Lower lobe of right lung (tissue), 2 donors: ENCODE measurements at regions not wholly inside any gene's neighbourhood (a gene's known extent, or its start where the extent isn't known, plus 50 kb on each side); places are given as distances from the start of the nearest gene placed in this dataset.

Experiments used
- ATAC-seq, 2 donors: fragments of 200-7000 bp; cut with Tn5 transposase; one replicate each; pipeline ENCODE4 v1.9.1; 2020 to 2022; ENCODE audit warnings: mild to moderate bottlenecking in 2 of 2, moderate library complexity in 2 of 2
- DNase-seq: peaks from one replicate; pipeline ENCODE4 v3.0.0-alpha.2; 2020
- H3K27ac ChIP-seq: fragments of 200-600 bp; one replicate; pipeline ENCODE4 v1.8.0; 2022
- H3K27me3 ChIP-seq: fragments of 200-600 bp; one replicate; pipeline ENCODE4 v1.8.0; 2022; ENCODE audit warnings: low read depth
- H3K36me3 ChIP-seq: fragments of 200-600 bp; one replicate; pipeline ENCODE4 v1.8.0; 2022; ENCODE audit warnings: mild to moderate bottlenecking
- H3K4me1 ChIP-seq: fragments of 200-600 bp; one replicate; pipeline ENCODE4 v1.8.0; 2022
- H3K4me3 ChIP-seq: fragments of 200-600 bp; one replicate; pipeline ENCODE4 v1.8.0; 2022; ENCODE audit warnings: mild to moderate bottlenecking
- H3K9me3 ChIP-seq: fragments of 200-600 bp; one replicate; pipeline ENCODE4 v1.8.0; 2022
- intact Hi-C: fragments of 100-400 bp; cut with DNase I; formaldehyde crosslinking; loops from one replicate; pipeline ENCODE4 v1.11.0; 2022
- TF ChIP-seq, protein P1 (sequence below): fragments of 200-600 bp; IDR thresholded peaks from one replicate; pipeline ENCODE4 v1.8.0; 2022; ENCODE audit warnings: antibody characterized with exemption, mild to moderate bottlenecking
- donor health status: DM: no; HTN: yes; CAD: no; lungs with severe emphysema.

DNA sequence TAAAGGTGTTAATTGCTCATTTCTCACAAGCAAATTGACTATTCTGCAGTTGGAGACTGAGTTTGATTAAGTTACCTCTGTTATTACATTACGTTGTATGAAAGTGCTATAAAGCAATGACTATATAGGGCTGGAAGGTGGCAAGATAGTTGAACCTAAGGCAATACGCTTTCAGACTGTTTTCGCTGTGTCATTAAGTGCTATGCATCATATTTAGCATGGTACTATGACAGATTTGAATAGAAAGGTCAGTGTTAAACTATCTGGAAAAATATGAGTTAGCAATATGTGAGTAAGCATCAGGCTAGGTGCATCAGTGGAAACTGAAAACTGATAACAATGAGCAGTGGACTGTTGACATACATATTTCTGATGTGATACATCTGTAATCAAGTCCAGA is 206.0 kb upstream of the ARHGAP24 start:
- H3K4me3 ChIP-seq, result no peak overlapping the region
- no peak overlapping the region for H3K27ac ChIP-seq
- H3K27me3 ChIP-seq, result no peaks in the 10 kb centered on the region
- H3K4me1 ChIP-seq, result no peaks in the 10 kb centered on the region
- TF ChIP-seq, protein P1, sequence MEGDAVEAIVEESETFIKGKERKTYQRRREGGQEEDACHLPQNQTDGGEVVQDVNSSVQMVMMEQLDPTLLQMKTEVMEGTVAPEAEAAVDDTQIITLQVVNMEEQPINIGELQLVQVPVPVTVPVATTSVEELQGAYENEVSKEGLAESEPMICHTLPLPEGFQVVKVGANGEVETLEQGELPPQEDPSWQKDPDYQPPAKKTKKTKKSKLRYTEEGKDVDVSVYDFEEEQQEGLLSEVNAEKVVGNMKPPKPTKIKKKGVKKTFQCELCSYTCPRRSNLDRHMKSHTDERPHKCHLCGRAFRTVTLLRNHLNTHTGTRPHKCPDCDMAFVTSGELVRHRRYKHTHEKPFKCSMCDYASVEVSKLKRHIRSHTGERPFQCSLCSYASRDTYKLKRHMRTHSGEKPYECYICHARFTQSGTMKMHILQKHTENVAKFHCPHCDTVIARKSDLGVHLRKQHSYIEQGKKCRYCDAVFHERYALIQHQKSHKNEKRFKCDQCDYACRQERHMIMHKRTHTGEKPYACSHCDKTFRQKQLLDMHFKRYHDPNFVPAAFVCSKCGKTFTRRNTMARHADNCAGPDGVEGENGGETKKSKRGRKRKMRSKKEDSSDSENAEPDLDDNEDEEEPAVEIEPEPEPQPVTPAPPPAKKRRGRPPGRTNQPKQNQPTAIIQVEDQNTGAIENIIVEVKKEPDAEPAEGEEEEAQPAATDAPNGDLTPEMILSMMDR, result no peak
- H3K36me3 ChIP-seq, result no peaks in the 10 kb centered on the region
- no peaks in the 10 kb centered on the region for H3K9me3 ChIP-seq
- DNase-seq, result no peak
- no peak for ATAC-seq
- intact Hi-C loops, result no loop called here

DNA sequence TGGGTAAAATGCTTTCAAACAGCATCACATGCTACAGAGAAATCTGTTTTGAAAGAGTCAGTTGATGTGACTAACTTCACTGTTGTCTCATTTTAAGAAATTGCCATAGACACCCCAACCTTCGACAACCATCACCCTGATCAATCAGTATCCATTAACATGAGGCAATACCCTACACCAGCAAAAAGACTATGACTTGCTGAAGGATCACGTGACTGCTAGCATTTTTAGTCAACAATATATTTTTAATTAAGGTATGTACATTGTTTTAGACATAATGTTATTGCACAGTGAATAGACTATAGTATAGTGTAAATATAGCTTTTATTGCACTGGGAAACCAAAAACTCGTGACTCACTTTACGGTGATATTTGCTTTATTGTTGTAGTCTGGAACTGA is 200.0 kb upstream of the ARHGAP24 start:
- H3K4me3 ChIP-seq, result no peak overlapping the region
- TF ChIP-seq, protein P1, result no peak
- H3K36me3 ChIP-seq, result no peaks in the 10 kb centered on the region
- ATAC-seq (no peak), DNase-seq (no peak)
- H3K27ac ChIP-seq, result no peak overlapping the region
- no peaks in the 10 kb centered on the region for H3K4me1 ChIP-seq
- no peaks in the 10 kb centered on the region for H3K27me3 ChIP-seq
- intact Hi-C loops, result no loop called here
- H3K9me3 ChIP-seq, result no peaks in the 10 kb centered on the region

DNA sequence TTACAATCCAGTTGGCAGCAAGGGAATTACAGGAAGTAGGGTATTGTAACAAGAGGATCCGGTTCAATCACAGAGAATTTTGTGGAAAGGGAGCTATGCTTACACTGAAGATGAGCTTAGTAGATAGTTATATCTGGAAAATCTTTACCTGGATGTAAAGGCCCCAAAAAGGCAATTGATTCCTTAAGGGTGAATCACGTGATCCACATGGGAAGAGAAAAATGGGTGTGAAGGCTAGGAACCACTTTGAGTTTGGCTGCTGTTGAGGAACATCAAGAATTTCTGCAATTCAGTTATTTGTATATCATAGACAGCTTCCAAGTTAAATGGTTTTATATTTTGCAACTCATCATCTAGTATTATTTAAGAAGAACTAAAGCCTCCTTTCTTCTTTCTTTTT is 194.0 kb upstream of the ARHGAP24 start:
- intact Hi-C loops, result no loop called here
- no peak for DNase-seq
- no peak overlapping the region for H3K4me3 ChIP-seq
- TF ChIP-seq, protein P1, result no peak
- no peak for ATAC-seq
- no peaks in the 10 kb centered on the region for H3K36me3 ChIP-seq
- no peaks in the 10 kb centered on the region for H3K4me1 ChIP-seq
- no peaks in the 10 kb centered on the region for H3K27me3 ChIP-seq
- no peaks in the 10 kb centered on the region for H3K9me3 ChIP-seq
- no peak overlapping the region for H3K27ac ChIP-seq

DNA sequence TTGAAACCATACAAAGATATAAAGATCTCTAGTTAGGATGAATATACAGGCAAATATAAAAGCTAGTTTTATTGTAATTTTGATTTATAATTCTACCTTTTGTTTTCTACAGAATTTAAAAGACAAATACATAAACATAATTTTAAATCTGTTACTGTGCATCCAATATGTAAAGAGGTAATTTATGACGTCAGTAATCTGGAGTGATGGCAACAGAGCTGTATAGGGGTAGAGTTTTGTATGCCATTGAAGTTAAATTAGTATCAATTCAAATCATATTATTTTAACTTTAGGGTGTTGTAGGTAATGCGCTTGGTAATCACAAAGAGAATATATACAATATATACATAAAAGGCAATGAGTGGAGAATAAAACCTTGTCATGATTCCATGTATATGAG is 183.7 kb upstream of the ARHGAP24 start:
- no peaks in the 10 kb centered on the region for H3K4me1 ChIP-seq
- DNase-seq (no peak), ATAC-seq (no peak)
- H3K27me3 ChIP-seq, result no peaks in the 10 kb centered on the region
- intact Hi-C loops, result no loop called here
- TF ChIP-seq, protein P1, result no peak
- H3K4me3 ChIP-seq, result no peak overlapping the region
- no peaks in the 10 kb centered on the region for H3K36me3 ChIP-seq
- H3K27ac ChIP-seq, result no peak overlapping the region
- peaks cover 14% of the 10 kb centered on the region for H3K9me3 ChIP-seq

DNA sequence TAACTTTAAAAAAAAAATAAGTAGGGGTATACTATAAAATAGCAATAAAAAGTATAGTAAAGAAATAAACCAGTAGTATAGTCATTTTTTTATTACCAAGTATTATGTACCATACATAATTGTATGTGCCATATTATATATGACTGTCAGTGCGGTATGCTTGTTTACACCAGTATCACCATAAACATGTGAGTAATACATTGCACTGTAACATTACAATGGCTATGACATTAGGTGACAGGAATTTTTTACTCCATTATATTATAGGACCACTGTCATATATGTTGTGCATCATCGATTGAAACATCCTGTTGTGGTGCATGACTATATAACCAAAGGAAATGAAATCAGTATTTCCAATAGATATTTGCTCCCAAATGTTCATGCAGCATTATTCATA is 176.9 kb upstream of the ARHGAP24 start:
- intact Hi-C loops, result no loop called here
- no peaks in the 10 kb centered on the region for H3K9me3 ChIP-seq
- H3K4me3 ChIP-seq, result no peak overlapping the region
- no peak overlapping the region for H3K27ac ChIP-seq
- no peaks in the 10 kb centered on the region for H3K4me1 ChIP-seq
- TF ChIP-seq, protein P1, result no peak
- no peaks in the 10 kb centered on the region for H3K27me3 ChIP-seq
- no peak for ATAC-seq
- DNase-seq, result no peak
- no peaks in the 10 kb centered on the region for H3K36me3 ChIP-seq

DNA sequence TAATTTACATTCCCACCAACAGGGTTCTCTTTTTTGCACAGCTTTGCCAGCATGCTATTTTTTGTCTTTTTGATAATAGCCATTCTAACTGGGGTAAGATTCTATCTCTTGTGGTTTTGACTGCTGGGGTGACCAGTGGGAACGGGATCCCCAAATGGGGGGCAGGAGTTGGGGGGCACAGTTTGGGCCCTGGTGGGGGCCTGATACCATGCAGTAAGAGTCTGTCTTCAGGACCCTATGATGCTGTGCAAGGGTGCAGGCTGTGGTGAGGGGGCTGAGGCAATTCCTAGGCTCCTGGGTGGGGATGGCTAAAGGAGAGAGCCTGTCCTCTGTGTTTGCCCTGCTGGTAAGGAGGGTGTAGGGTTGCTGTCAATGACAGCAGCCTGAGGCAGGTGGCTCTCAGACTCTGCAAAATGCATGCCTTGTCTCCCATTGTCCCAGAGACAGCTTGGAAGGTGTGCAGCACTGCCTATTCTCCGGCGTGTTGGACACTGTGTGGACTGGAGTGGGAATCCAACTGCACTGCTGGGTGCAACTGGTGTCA is 172.7 kb upstream of the ARHGAP24 start:
- ATAC-seq, result no peak
- H3K9me3 ChIP-seq, result no peaks in the 10 kb centered on the region
- intact Hi-C loops, result no loop called here
- no peaks in the 10 kb centered on the region for H3K36me3 ChIP-seq
- TF ChIP-seq, protein P1, result no peak
- DNase-seq, result no peak
- no peaks in the 10 kb centered on the region for H3K4me1 ChIP-seq
- no peak overlapping the region for H3K27ac ChIP-seq
- H3K4me3 ChIP-seq, result no peak overlapping the region
- no peaks in the 10 kb centered on the region for H3K27me3 ChIP-seq
